ENCODE measurements at regions not wholly inside any gene's neighbourhood (a gene's known extent, or its start where the extent isn't known, plus 50 kb on each side); places are given as distances from the start of the nearest gene placed in this dataset.
"Not testable (repeated sequence)": the region's sequence is repeated elsewhere in the genome, so short reads cannot be mapped to it uniquely, and the experiment has no call there.

GRCh38 chr13:19123502-19123901 lies 58.1 kb downstream of the TUBA3C start:
- no peak for DNase-seq

- DNase-seq = no peak
Observed at GRCh38 chr13:19117913-19118739, 63.5 kb downstream of the TUBA3C start.

- DNase-seq = not testable (repeated sequence)
Observed at GRCh38 chr13:19109225-19109624, 72.4 kb downstream of the TUBA3C start.

- no peak for DNase-seq
Observed at GRCh38 chr13:19103140-19103539, 78.5 kb downstream of the TUBA3C start.

- no peak for DNase-seq
Observed at GRCh38 chr13:19093369-19093768, 88.3 kb downstream of the TUBA3C start.

- DNase-seq = no peak
Observed at GRCh38 chr13:19090495-19090894, 91.1 kb downstream of the TUBA3C start.

GRCh38 chr13:19089315-19089714 lies 92.3 kb downstream of the TUBA3C start:
- DNase-seq = no peak

GRCh38 chr13:19088416-19088815 lies 93.2 kb downstream of the TUBA3C start:
- no peak for DNase-seq

- DNase-seq = no peak
Observed at GRCh38 chr13:19085876-19086275, 95.7 kb downstream of the TUBA3C start.

GRCh38 chr13:19085258-19085657 lies 96.4 kb downstream of the TUBA3C start:
- no peak for DNase-seq

- no peak for DNase-seq
Observed at GRCh38 chr13:19083340-19083739, 98.3 kb downstream of the TUBA3C start.

- DNase-seq = no peak
Observed at GRCh38 chr13:19075418-19075817, 106.2 kb downstream of the TUBA3C start.

GRCh38 chr13:19074519-19074918 lies 107.1 kb downstream of the TUBA3C start:
- no peak for DNase-seq

- DNase-seq = not testable (repeated sequence)
Observed at GRCh38 chr13:19074106-19074505, 107.5 kb downstream of the TUBA3C start.

- not testable (repeated sequence) for DNase-seq
Observed at GRCh38 chr13:19072956-19073706, 108.5 kb downstream of the TUBA3C start.

GRCh38 chr13:19072543-19072942 lies 109.1 kb downstream of the TUBA3C start:
- DNase-seq = no peak

GRCh38 chr13:19071161-19071936 lies 110.3 kb downstream of the TUBA3C start:
- no peak for DNase-seq

GRCh38 chr13:19070398-19070735 lies 111.3 kb downstream of the TUBA3C start:
- DNase-seq = no peak

- no peak for DNase-seq
Observed at GRCh38 chr13:19069684-19070397, 111.8 kb downstream of the TUBA3C start.

- no peak for DNase-seq
Observed at GRCh38 chr13:19068691-19069090, 112.9 kb downstream of the TUBA3C start.

GRCh38 chr13:19067767-19068166 lies 113.9 kb downstream of the TUBA3C start:
- DNase-seq = no peak

- DNase-seq = no peak
Observed at GRCh38 chr13:19062801-19063200, 118.8 kb downstream of the TUBA3C start.

Measured in T-helper 2 cell (primary cell).